IMR-90 (cell line): ENCODE measurements at regions not wholly inside any gene's neighbourhood (a gene's known extent, or its start where the extent isn't known, plus 50 kb on each side); places are given as distances from the start of the nearest gene placed in this dataset.

Experiments used
- ATAC-seq: fragments of 200-7000 bp; cut with Tn5 transposase; 2 replicates; pipeline ENCODE4 v1.9.1; 2020; ENCODE audit warnings: low read depth, mild to moderate bottlenecking, moderate library complexity
- BruUV-seq: library from RNA; stranded (reverse); fragments of 400-500 nt; replicated peaks from 2 replicates; lab custom pipeline; 2021; lab: Mats Ljungman, UMichigan
- CTCF ChIA-PET: fragments of 300-600 bp; formaldehyde crosslinking; extraction: SDS; loops from one replicate; lab custom pipeline; 2021; ENCODE audit warnings: antibody characterized with exemption; lab: Yijun Ruan, JAX
- POLR2A ChIA-PET: fragments of 300-600 bp; sonication (Branson Sonifier 250); formaldehyde crosslinking; loops from one replicate; lab custom pipeline; 2022; ENCODE audit warnings: antibody characterized with exemption; ENCODE audit not compliant: unreplicated experiment; lab: Charles Lee
- DNase-seq: peaks from one replicate; pipeline ENCODE4 v3.0.0; 2013
- H2AFZ ChIP-seq: replicated peaks from 2 replicates; pipeline ENCODE3; 2013; ENCODE audit warnings: low read length, mild to moderate bottlenecking; ENCODE audit not compliant: poor library complexity
- H2AK5ac ChIP-seq: 2 replicates; pipeline ENCODE4 v1.6.1; 2013; ENCODE audit warnings: low read depth, low read length, inconsistent platforms
- H2AK9ac ChIP-seq: replicated peaks from 2 replicates; pipeline ENCODE3; 2013; ENCODE audit warnings: mild to moderate bottlenecking, low read depth, low read length, moderate library complexity; ENCODE audit not compliant: poor library complexity
- H2BK120ac ChIP-seq: 2 replicates; pipeline ENCODE4 v1.6.1; 2013; ENCODE audit warnings: low read depth, low read length, inconsistent platforms
- H2BK15ac ChIP-seq: 3 replicates; pipeline ENCODE4 v1.6.1; 2013; ENCODE audit warnings: low read depth, low read length, inconsistent platforms
- H2BK20ac ChIP-seq: 2 replicates; pipeline ENCODE4 v1.6.1; 2013; ENCODE audit warnings: low read depth, mild to moderate bottlenecking, inconsistent platforms, low read length, moderate library complexity
- H2BK5ac ChIP-seq: 2 replicates; pipeline ENCODE4 v1.6.1; 2013; ENCODE audit warnings: mild to moderate bottlenecking, low read depth, low read length, inconsistent platforms; ENCODE audit not compliant: poor library complexity, severe bottlenecking
- H3K14ac ChIP-seq: replicated peaks from 2 replicates; pipeline ENCODE4 v1.6.1; 2013; ENCODE audit warnings: low read depth, low read length, inconsistent platforms
- H3K18ac ChIP-seq: 2 replicates; pipeline ENCODE4 v1.6.1; 2013; ENCODE audit warnings: low read depth, low read length, control low read depth
- H3K23ac ChIP-seq: 2 replicates; pipeline ENCODE4 v1.6.1; 2013; ENCODE audit warnings: low read depth, low read length, inconsistent platforms
- H3K27ac ChIP-seq: 2 replicates; pipeline ENCODE4 v1.5.1; 2013; ENCODE audit warnings: mild to moderate bottlenecking, control low read depth, low read length; ENCODE audit not compliant: insufficient read depth
- H3K27me3 ChIP-seq: 2 replicates; pipeline ENCODE4 v1.6.1; 2013; ENCODE audit warnings: low read length; ENCODE audit not compliant: control insufficient read depth, insufficient read depth
- H3K36me3 ChIP-seq: 2 replicates; pipeline ENCODE4 v1.6.1; 2013; ENCODE audit warnings: low read length, mixed read lengths; ENCODE audit not compliant: control insufficient read depth, insufficient read depth
- H3K4ac ChIP-seq: 2 replicates; pipeline ENCODE4 v1.6.1; 2013; ENCODE audit warnings: low read depth, low read length, inconsistent platforms
- H3K4me1 ChIP-seq: 2 replicates; pipeline ENCODE4 v1.6.1; 2013; ENCODE audit warnings: low read length, mixed read lengths; ENCODE audit not compliant: control insufficient read depth, insufficient read depth
- H3K4me2 ChIP-seq: 2 replicates; pipeline ENCODE4 v1.6.1; 2013; ENCODE audit warnings: low read depth, mild to moderate bottlenecking, control low read depth, low read length, moderate library complexity
- H3K4me3 ChIP-seq: 2 replicates; pipeline ENCODE4 v1.5.1; 2013; ENCODE audit warnings: low read depth, mild to moderate bottlenecking, control low read depth, low read length, moderate library complexity; ENCODE audit not compliant: insufficient read depth
- H3K56ac ChIP-seq: 2 replicates; pipeline ENCODE4 v1.6.1; 2013; ENCODE audit warnings: low read length, inconsistent platforms; ENCODE audit not compliant: insufficient read depth; ENCODE audit errors: extremely low read depth
- H3K79me1 ChIP-seq, 2 experiments: 2 replicates each; pipeline ENCODE4 v1.6.1; 2013; ENCODE audit warnings: low read length in 2 of 2, inconsistent platforms in 1 of 2, low read depth in 1 of 2
- H3K9ac ChIP-seq: 2 replicates; pipeline ENCODE4 v1.6.1; 2013; ENCODE audit warnings: low read depth, low read length, control low read depth
- H3K9me1 ChIP-seq: 2 replicates; pipeline ENCODE4 v1.6.1; 2013; ENCODE audit warnings: low read length, inconsistent platforms; ENCODE audit not compliant: insufficient read depth
- H3K9me3 ChIP-seq: 2 replicates; pipeline ENCODE4 v1.6.1; 2013; ENCODE audit warnings: low read length; ENCODE audit not compliant: control insufficient read depth, insufficient read depth
- H4K20me1 ChIP-seq: 2 replicates; pipeline ENCODE4 v1.6.1; 2013; ENCODE audit warnings: low read length, inconsistent platforms; ENCODE audit not compliant: insufficient read depth
- H4K5ac ChIP-seq: 2 replicates; pipeline ENCODE4 v1.6.1; 2013; ENCODE audit warnings: mild to moderate bottlenecking, low read depth, low read length, control low read depth
- H4K8ac ChIP-seq, 2 experiments: 2 replicates each; pipeline ENCODE4 v1.6.1; 2013; ENCODE audit warnings: low read depth in 2 of 2, low read length in 2 of 2, control low read depth in 1 of 2, inconsistent platforms in 1 of 2
- H4K91ac ChIP-seq: 2 replicates; pipeline ENCODE4 v1.6.1; 2013; ENCODE audit warnings: low read depth, low read length, inconsistent platforms; ENCODE audit not compliant: insufficient read depth
- MAFK ChIP-seq: IDR thresholded peaks from 2 replicates; pipeline ENCODE4 v1.6.1; 2012; ENCODE audit warnings: low read depth, low read length, improper control_type of control experiment
- WGBS, 2 experiments: methylation state at CpG; one replicate each; pipeline versions ENCODE4 v1.1.5 to v1.1.7; 2013; ENCODE audit warnings: missing lambda C conversion rate in 2 of 2; ENCODE audit not compliant: insufficient read length in 1 of 2; ENCODE audit errors: extremely low coverage in 2 of 2; 5-methylcytosine and 5-hydroxymethylcytosine counted together
- dilution Hi-C: fragments of 300-500 bp; cut with HindIII; formaldehyde crosslinking; loops from one replicate; pipeline ENCODE4 v1.14.3; 2018; ENCODE audit warnings: low sequenced_read_pairs; ENCODE audit not compliant: unreplicated experiment
- in situ Hi-C: fragments of 300-500 bp; cut with MboI; formaldehyde crosslinking; loops from 3 replicates; pipeline ENCODE4 v1.14.3; 2019; ENCODE audit warnings: low sequenced_read_pairs, inconsistent platforms, mixed read lengths
- intact Hi-C: fragments of 100-400 bp; cut with micrococcal nuclease; formaldehyde crosslinking; loops from 2 replicates; pipeline ENCODE4 v1.10.0; 2022

DNA sequence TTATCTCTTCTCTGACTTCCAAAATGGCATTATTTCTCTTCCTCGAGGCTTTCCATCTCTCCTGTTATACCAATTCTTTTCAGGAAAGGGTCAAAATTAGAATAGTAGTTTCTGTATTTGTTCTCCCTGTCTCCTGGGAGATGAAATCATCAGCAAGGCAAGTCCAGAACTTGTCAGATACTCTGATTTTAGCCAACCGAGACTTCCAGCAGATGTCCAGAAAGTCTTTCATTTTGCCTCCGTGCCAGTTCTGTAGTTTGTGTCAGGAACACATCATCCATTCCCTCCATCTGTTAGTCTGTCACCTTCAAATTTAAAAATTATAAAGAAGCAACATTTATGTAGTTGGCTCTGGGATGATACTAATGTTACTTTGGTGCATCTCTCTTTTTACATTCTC, 275.7 kb downstream of the CCDC59 start:
- H3K18ac ChIP-seq: no peak overlapping the region
- dilution Hi-C loops: no loop called here
- no peak overlapping the region for H3K23ac ChIP-seq
- intact Hi-C loops: no loop called here
- in situ Hi-C loops: no loop called here
- no TSS peak for BruUV-seq
- H3K9me1 ChIP-seq: no peaks in the 10 kb centered on the region
- H2BK5ac ChIP-seq: no peak overlapping the region
- no peaks in the 10 kb centered on the region for H3K36me3 ChIP-seq
- TF ChIP-seq MAFK: no peak
- no peak overlapping the region for H2BK20ac ChIP-seq
- H3K27me3 ChIP-seq: no peaks in the 10 kb centered on the region
- no peaks in the 10 kb centered on the region for H4K20me1 ChIP-seq
- H3K14ac ChIP-seq: no peak overlapping the region
- no peak overlapping the region for H2AFZ ChIP-seq
- ChIA-PET POLR2A (no interaction called here), CTCF (no interaction called here)
- no peak overlapping the region for H4K8ac ChIP-seq
- ATAC-seq (no peak), DNase-seq (no peak)
- H2AK9ac ChIP-seq: no peak overlapping the region
- no peak overlapping the region for H3K9ac ChIP-seq
- no peaks in the 10 kb centered on the region for H3K79me1 ChIP-seq
- peaks cover 8% of the 10 kb centered on the region; the same call in 1 of the 2 replicates for H3K9me3 ChIP-seq
- H3K4ac ChIP-seq: no peak overlapping the region
- no peak overlapping the region for H3K4me2 ChIP-seq
- H2BK15ac ChIP-seq: no peak overlapping the region
- H4K91ac ChIP-seq: no peak overlapping the region
- H2AK5ac ChIP-seq: no peak overlapping the region
- no peak overlapping the region for H3K56ac ChIP-seq
- H3K4me1 ChIP-seq: no peaks in the 10 kb centered on the region
- WGBS, 2 experiments: no CpG with 5 or more reads among the region's 3 CpGs
- no peak overlapping the region for H3K4me3 ChIP-seq
- H3K27ac ChIP-seq: no peak overlapping the region
- H4K5ac ChIP-seq: no peak overlapping the region
- H2BK120ac ChIP-seq: no peak overlapping the region
